CD8-positive, alpha-beta memory T cell (primary cell): ENCODE measurements at regions not wholly inside any gene's neighbourhood (a gene's known extent, or its start where the extent isn't known, plus 50 kb on each side); places are given as distances from the start of the nearest gene placed in this dataset.
"Not testable (repeated sequence)": the region's sequence is repeated elsewhere in the genome, so short reads cannot be mapped to it uniquely, and the experiment has no call there.

ENCODE experiments used
- CTCF ChIA-PET: fragments of 350-600 bp; sonication (Branson Sonifier 250); formaldehyde crosslinking; loops from one replicate; lab custom pipeline; 2021; ENCODE audit warnings: antibody characterized with exemption; lab: Charles Lee
- POLR2A ChIA-PET: fragments of 350-600 bp; sonication (Branson Sonifier 250); formaldehyde crosslinking; loops from one replicate; lab custom pipeline; 2021; ENCODE audit warnings: antibody characterized with exemption; lab: Charles Lee
- DNase-seq, 5 donors: peaks; one replicate each; pipeline versions ENCODE4 v3.0.0 to v3.0.0-alpha.2; 2020 to 2022; ENCODE audit warnings: mixed read lengths in 1 of 5
- H3K27ac ChIP-seq: one replicate; pipeline ENCODE4 v1.7.0; 2013; ENCODE audit warnings: low read depth, mild to moderate bottlenecking, low read length, moderate library complexity
- H3K27me3 ChIP-seq: 2 replicates; pipeline ENCODE4 v1.7.0; 2013; ENCODE audit warnings: low read length, mild to moderate bottlenecking; ENCODE audit not compliant: insufficient read depth, poor library complexity, severe bottlenecking
- H3K36me3 ChIP-seq: 2 replicates; pipeline ENCODE4 v1.7.0; 2013; ENCODE audit warnings: mild to moderate bottlenecking, low read length, moderate library complexity; ENCODE audit not compliant: insufficient read depth
- H3K4me1 ChIP-seq: 2 replicates; pipeline ENCODE4 v1.7.0; 2013; ENCODE audit warnings: mild to moderate bottlenecking, low read length, moderate library complexity; ENCODE audit not compliant: insufficient read depth
- H3K4me3 ChIP-seq: 2 replicates; pipeline ENCODE4 v1.7.0; 2013; ENCODE audit warnings: mild to moderate bottlenecking, low read length
- H3K9me3 ChIP-seq: 2 replicates; pipeline ENCODE4 v1.7.0; 2013; ENCODE audit warnings: mild to moderate bottlenecking, low read length
- H3K27ac Mint-ChIP-seq, 8 donors: one replicate each; pipeline ENCODE4 v1.8.0; 2020 to 2021; ENCODE audit warnings: mixed read lengths in 8 of 8, mild to moderate bottlenecking in 6 of 8, inconsistent platforms in 3 of 8, moderate library complexity in 3 of 8
- H3K27me3 Mint-ChIP-seq, 2 donors: one replicate each; pipeline ENCODE4 v1.8.0; 2020 to 2021; ENCODE audit warnings: mixed read lengths in 2 of 2, mild to moderate bottlenecking in 1 of 2, moderate library complexity in 1 of 2
- H3K36me3 Mint-ChIP-seq, 3 donors: one replicate each; pipeline ENCODE4 v1.8.0; 2020 to 2021; ENCODE audit warnings: mixed read lengths in 3 of 3, inconsistent platforms in 1 of 3, mild to moderate bottlenecking in 1 of 3
- H3K4me1 Mint-ChIP-seq, 3 donors: one replicate each; pipeline ENCODE4 v1.8.0; 2020 to 2021; ENCODE audit warnings: mixed read lengths in 3 of 3, inconsistent platforms in 1 of 3, mild to moderate bottlenecking in 1 of 3
- H3K4me3 Mint-ChIP-seq, 7 donors: one replicate each; pipeline ENCODE4 v1.8.0; 2020 to 2021; ENCODE audit warnings: mixed read lengths in 7 of 7, mild to moderate bottlenecking in 6 of 7, moderate library complexity in 4 of 7, inconsistent platforms in 2 of 7
- H3K9me3 Mint-ChIP-seq, 5 donors: one replicate each; pipeline ENCODE4 v1.8.0; 2020 to 2022; ENCODE audit warnings: mixed read lengths in 5 of 5, mild to moderate bottlenecking in 3 of 5, moderate library complexity in 2 of 5, inconsistent platforms in 1 of 5

- Histone ChIP-seq H3K4me3 (no peak overlapping the region), H3K4me1 (no peaks in the 10 kb centered on the region), H3K36me3 (no peaks in the 10 kb centered on the region), H3K9me3 (no peaks in the 10 kb centered on the region), H3K27me3 (no peaks in the 10 kb centered on the region), H3K27ac (no peak overlapping the region)
- Mint-ChIP-seq H3K27ac (no peak overlapping the region), H3K36me3 (no peaks in the 10 kb centered on the region), H3K9me3 (peaks cover 0 to 2% (median 2%) of the 10 kb centered on the region in 5 donors), H3K4me3 (no peak overlapping the region), H3K4me1 (no peaks in the 10 kb centered on the region), H3K27me3 (peaks cover 0 to 3% of the 10 kb centered on the region in 2 donors)
- ChIA-PET CTCF (no interaction called here), POLR2A (no interaction called here)
- no peak for DNase-seq
Measured at GRCh38 chr3:8166014-8166413, 335.6 kb upstream of the LMCD1 start.

GRCh38 chr3:8170971-8171508 is 330.6 kb upstream of the LMCD1 start:
- Mint-ChIP-seq H3K27me3 (peaks cover 3 to 5% of the 10 kb centered on the region in 2 donors), H3K9me3 (peaks cover 0 to 4% (median 0%) of the 10 kb centered on the region in 5 donors), H3K27ac (no peak overlapping the region), H3K4me1 (no peaks in the 10 kb centered on the region), H3K36me3 (no peaks in the 10 kb centered on the region), H3K4me3 (no peak overlapping the region)
- ChIA-PET POLR2A (no interaction called here), CTCF (no interaction called here)
- no peaks in the 10 kb centered on the region for H3K36me3 ChIP-seq
- H3K27me3 ChIP-seq: no peaks in the 10 kb centered on the region
- no peaks in the 10 kb centered on the region for H3K4me1 ChIP-seq
- H3K4me3 ChIP-seq: no peak overlapping the region
- H3K9me3 ChIP-seq: no peaks in the 10 kb centered on the region
- H3K27ac ChIP-seq: no peak overlapping the region
- no peak for DNase-seq

- H3K27ac ChIP-seq: no peak overlapping the region
- DNase-seq: no peak
- ChIA-PET CTCF (no interaction called here), POLR2A (no interaction called here)
- Mint-ChIP-seq H3K4me1 (no peaks in the 10 kb centered on the region), H3K4me3 (no peak overlapping the region), H3K9me3 (peaks cover 0 to 4% (median 0%) of the 10 kb centered on the region in 5 donors), H3K27ac (no peak overlapping the region), H3K36me3 (no peaks in the 10 kb centered on the region), H3K27me3 (peaks cover 3 to 5% of the 10 kb centered on the region in 2 donors)
- no peaks in the 10 kb centered on the region for H3K27me3 ChIP-seq
- no peaks in the 10 kb centered on the region for H3K9me3 ChIP-seq
- no peaks in the 10 kb centered on the region for H3K4me1 ChIP-seq
- no peak overlapping the region for H3K4me3 ChIP-seq
- no peaks in the 10 kb centered on the region for H3K36me3 ChIP-seq
Measured at GRCh38 chr3:8173892-8174291, 327.7 kb upstream of the LMCD1 start.

GRCh38 chr3:8176759-8177483 is 324.7 kb upstream of the LMCD1 start:
- H3K36me3 ChIP-seq, H3K9me3 ChIP-seq, H3K4me3 Mint-ChIP-seq, H3K27ac Mint-ChIP-seq, H3K4me1 Mint-ChIP-seq, DNase-seq, CTCF ChIA-PET, H3K9me3 Mint-ChIP-seq, H3K4me1 ChIP-seq, POLR2A ChIA-PET, H3K36me3 Mint-ChIP-seq, H3K27me3 ChIP-seq, H3K27me3 Mint-ChIP-seq, H3K27ac ChIP-seq, H3K4me3 ChIP-seq: not testable (repeated sequence)

GRCh38 chr3:8178516-8178915 is 323.1 kb upstream of the LMCD1 start:
- H3K4me1 ChIP-seq, H3K9me3 ChIP-seq, DNase-seq, H3K36me3 Mint-ChIP-seq, H3K4me3 ChIP-seq, H3K36me3 ChIP-seq, H3K4me1 Mint-ChIP-seq, H3K4me3 Mint-ChIP-seq, CTCF ChIA-PET, POLR2A ChIA-PET, H3K27ac ChIP-seq, H3K9me3 Mint-ChIP-seq, H3K27ac Mint-ChIP-seq, H3K27me3 Mint-ChIP-seq, H3K27me3 ChIP-seq: not testable (repeated sequence)

- CTCF ChIA-PET: no interaction called here
- H3K36me3 Mint-ChIP-seq: no peaks in the 10 kb centered on the region
- Histone ChIP-seq H3K27me3 (no peaks in the 10 kb centered on the region), H3K36me3 (no peaks in the 10 kb centered on the region), H3K4me1 (no peaks in the 10 kb centered on the region), H3K4me3 (no peak overlapping the region), H3K27ac (no peak overlapping the region), H3K9me3 (no peaks in the 10 kb centered on the region)
- peaks cover 0 to 6% of the 10 kb centered on the region in 2 donors for H3K27me3 Mint-ChIP-seq
- no peaks in the 10 kb centered on the region for H3K9me3 Mint-ChIP-seq
- no peak for DNase-seq
- H3K4me3 Mint-ChIP-seq: no peak overlapping the region
- no peak overlapping the region for H3K27ac Mint-ChIP-seq
- POLR2A ChIA-PET: no interaction called here
- H3K4me1 Mint-ChIP-seq: peaks cover 0 to 6% (median 0%) of the 10 kb centered on the region in 3 donors
Measured at GRCh38 chr3:8182904-8183303, 318.7 kb upstream of the LMCD1 start.

GRCh38 chr3:8183627-8184026 is 318.0 kb upstream of the LMCD1 start:
- Histone ChIP-seq H3K4me1 (no peaks in the 10 kb centered on the region), H3K36me3 (no peaks in the 10 kb centered on the region), H3K4me3 (no peak overlapping the region), H3K27me3 (no peaks in the 10 kb centered on the region), H3K27ac (no peak overlapping the region), H3K9me3 (no peaks in the 10 kb centered on the region)
- no peaks in the 10 kb centered on the region for H3K9me3 Mint-ChIP-seq
- CTCF ChIA-PET: no interaction called here
- no peaks in the 10 kb centered on the region for H3K36me3 Mint-ChIP-seq
- no peak overlapping the region for H3K27ac Mint-ChIP-seq
- no peak overlapping the region for H3K4me3 Mint-ChIP-seq
- H3K4me1 Mint-ChIP-seq: peaks cover 0 to 6% (median 0%) of the 10 kb centered on the region in 3 donors
- no peak for DNase-seq
- peaks cover 0 to 6% of the 10 kb centered on the region in 2 donors for H3K27me3 Mint-ChIP-seq
- POLR2A ChIA-PET: no interaction called here

- Mint-ChIP-seq H3K27ac (no peak overlapping the region), H3K27me3 (peaks cover 0 to 3% of the 10 kb centered on the region in 2 donors), H3K4me3 (no peak overlapping the region), H3K4me1 (peaks cover 0 to 6% (median 0%) of the 10 kb centered on the region in 3 donors), H3K36me3 (no peaks in the 10 kb centered on the region), H3K9me3 (peaks cover 0 to 2% (median 0%) of the 10 kb centered on the region in 5 donors)
- Histone ChIP-seq H3K9me3 (no peaks in the 10 kb centered on the region), H3K4me3 (no peak overlapping the region), H3K4me1 (no peaks in the 10 kb centered on the region), H3K36me3 (no peaks in the 10 kb centered on the region), H3K27ac (no peak overlapping the region), H3K27me3 (no peaks in the 10 kb centered on the region)
- ChIA-PET POLR2A (no interaction called here), CTCF (no interaction called here)
- no peak for DNase-seq
Measured at GRCh38 chr3:8186213-8186612, 315.4 kb upstream of the LMCD1 start.
